ENCODE measurements at regions not wholly inside any gene's neighbourhood (a gene's known extent, or its start where the extent isn't known, plus 50 kb on each side); places are given as distances from the start of the nearest gene placed in this dataset.

GRCh38 chr16:86364653-86365380, 145.5 kb upstream of the FOXF1 start:
- Mint-ChIP-seq H3K9me3 (no peaks in the 10 kb centered on the region), H3K4me1 (no peaks in the 10 kb centered on the region), H3K27me3 (peaks cover 18% of the 10 kb centered on the region), H3K36me3 (no peaks in the 10 kb centered on the region), H3K4me3 (no peak overlapping the region), H3K27ac (no peak overlapping the region)

GRCh38 chr16:86365513-86366273, 144.6 kb upstream of the FOXF1 start:
- H3K4me3 Mint-ChIP-seq: no peak overlapping the region
- no peaks in the 10 kb centered on the region for H3K4me1 Mint-ChIP-seq
- H3K36me3 Mint-ChIP-seq: no peaks in the 10 kb centered on the region
- H3K27ac Mint-ChIP-seq: no peak overlapping the region
- no peaks in the 10 kb centered on the region for H3K9me3 Mint-ChIP-seq
- H3K27me3 Mint-ChIP-seq: peaks cover 18% of the 10 kb centered on the region

- Mint-ChIP-seq H3K36me3 (no peaks in the 10 kb centered on the region), H3K4me3 (no peak overlapping the region), H3K4me1 (no peaks in the 10 kb centered on the region), H3K27me3 (peaks cover 20% of the 10 kb centered on the region), H3K9me3 (no peaks in the 10 kb centered on the region), H3K27ac (no peak overlapping the region)
Measured at GRCh38 chr16:86366481-86366880, 143.8 kb upstream of the FOXF1 start.

- Mint-ChIP-seq H3K4me3 (no peak overlapping the region), H3K27me3 (peaks cover 20% of the 10 kb centered on the region), H3K27ac (no peak overlapping the region), H3K4me1 (no peaks in the 10 kb centered on the region), H3K36me3 (no peaks in the 10 kb centered on the region), H3K9me3 (no peaks in the 10 kb centered on the region)
Measured at GRCh38 chr16:86367291-86368072, 142.8 kb upstream of the FOXF1 start.

GRCh38 chr16:86368261-86368660, 142.1 kb upstream of the FOXF1 start:
- Mint-ChIP-seq H3K4me1 (no peaks in the 10 kb centered on the region), H3K9me3 (no peaks in the 10 kb centered on the region), H3K27me3 (peaks cover 22% of the 10 kb centered on the region), H3K36me3 (no peaks in the 10 kb centered on the region), H3K27ac (no peak overlapping the region), H3K4me3 (no peak overlapping the region)

- Mint-ChIP-seq H3K4me3 (no peak overlapping the region), H3K27me3 (peaks cover 23% of the 10 kb centered on the region), H3K36me3 (no peaks in the 10 kb centered on the region), H3K9me3 (peaks cover 0 to 7% (median 0%) of the 10 kb centered on the region in 3 donors), H3K4me1 (no peaks in the 10 kb centered on the region), H3K27ac (no peak overlapping the region)
Measured at GRCh38 chr16:86370062-86370461, 140.3 kb upstream of the FOXF1 start.

- H3K27me3 Mint-ChIP-seq: peaks cover 17% of the 10 kb centered on the region
- no peak overlapping the region for H3K4me3 Mint-ChIP-seq
- H3K4me1 Mint-ChIP-seq: no peaks in the 10 kb centered on the region
- peak overlapping the region in 1 of 3 donors; percentile 28 for H3K27ac Mint-ChIP-seq
- no peaks in the 10 kb centered on the region for H3K36me3 Mint-ChIP-seq
- H3K9me3 Mint-ChIP-seq: peaks cover 0 to 10% (median 0%) of the 10 kb centered on the region in 3 donors
Measured at GRCh38 chr16:86371083-86371803, 139.1 kb upstream of the FOXF1 start.

- H3K4me1 Mint-ChIP-seq: no peaks in the 10 kb centered on the region
- peaks cover 17% of the 10 kb centered on the region for H3K27me3 Mint-ChIP-seq
- no peaks in the 10 kb centered on the region for H3K36me3 Mint-ChIP-seq
- peaks cover 0 to 13% (median 3%) of the 10 kb centered on the region in 3 donors for H3K9me3 Mint-ChIP-seq
- H3K4me3 Mint-ChIP-seq: no peak overlapping the region
- no peak overlapping the region for H3K27ac Mint-ChIP-seq
Measured at GRCh38 chr16:86372193-86372592, 138.1 kb upstream of the FOXF1 start.

GRCh38 chr16:86373276-86373901, 136.9 kb upstream of the FOXF1 start:
- no peak overlapping the region for H3K27ac Mint-ChIP-seq
- no peaks in the 10 kb centered on the region for H3K36me3 Mint-ChIP-seq
- H3K9me3 Mint-ChIP-seq: peaks cover 0 to 13% (median 3%) of the 10 kb centered on the region in 3 donors
- H3K27me3 Mint-ChIP-seq: peaks cover 15% of the 10 kb centered on the region
- no peaks in the 10 kb centered on the region for H3K4me1 Mint-ChIP-seq
- H3K4me3 Mint-ChIP-seq: no peak overlapping the region

- peaks cover 9% of the 10 kb centered on the region for H3K27me3 Mint-ChIP-seq
- H3K27ac Mint-ChIP-seq: no peak overlapping the region
- peaks cover 0 to 13% (median 3%) of the 10 kb centered on the region in 3 donors for H3K9me3 Mint-ChIP-seq
- no peak overlapping the region for H3K4me3 Mint-ChIP-seq
- H3K4me1 Mint-ChIP-seq: no peaks in the 10 kb centered on the region
- H3K36me3 Mint-ChIP-seq: no peaks in the 10 kb centered on the region
Measured at GRCh38 chr16:86374603-86375130, 135.7 kb upstream of the FOXF1 start.

GRCh38 chr16:86375364-86375763, 135.0 kb upstream of the FOXF1 start:
- H3K4me3 Mint-ChIP-seq: no peak overlapping the region
- H3K4me1 Mint-ChIP-seq: no peaks in the 10 kb centered on the region
- H3K9me3 Mint-ChIP-seq: peaks cover 0 to 13% (median 3%) of the 10 kb centered on the region in 3 donors

GRCh38 chr16:86375851-86376250, 134.5 kb upstream of the FOXF1 start:
- Mint-ChIP-seq H3K9me3 (peaks cover 0 to 13% (median 3%) of the 10 kb centered on the region in 3 donors), H3K36me3 (no peaks in the 10 kb centered on the region), H3K27me3 (peaks cover 9% of the 10 kb centered on the region), H3K4me1 (no peaks in the 10 kb centered on the region), H3K4me3 (no peak overlapping the region), H3K27ac (no peak overlapping the region)

More at GRCh38 chr16:86375364-86375763, 135.0 kb upstream of the FOXF1 start:
- Mint-ChIP-seq H3K27me3 (peaks cover 9% of the 10 kb centered on the region), H3K27ac (no peak overlapping the region), H3K36me3 (no peaks in the 10 kb centered on the region)

- H3K9me3 Mint-ChIP-seq: peaks cover 0 to 13% (median 3%) of the 10 kb centered on the region in 3 donors
- no peak overlapping the region for H3K4me3 Mint-ChIP-seq
- H3K4me1 Mint-ChIP-seq: no peaks in the 10 kb centered on the region
- peaks cover 7% of the 10 kb centered on the region for H3K27me3 Mint-ChIP-seq
- no peaks in the 10 kb centered on the region for H3K36me3 Mint-ChIP-seq
- H3K27ac Mint-ChIP-seq: no peak overlapping the region
Measured at GRCh38 chr16:86376837-86377236, 133.5 kb upstream of the FOXF1 start.

All from IgD-negative memory B cell (primary cell).